IPS-18c (cell line): ENCODE measurements at regions not wholly inside any gene's neighbourhood (a gene's known extent, or its start where the extent isn't known, plus 50 kb on each side); places are given as distances from the start of the nearest gene placed in this dataset.
"Not testable (repeated sequence)": the region's sequence is repeated elsewhere in the genome, so short reads cannot be mapped to it uniquely, and the experiment has no call there.

Source experiments
- H3K4me3 ChIP-seq: 2 replicates; pipeline ENCODE4 v1.7.0; 2013; ENCODE audit warnings: low read depth, mild to moderate bottlenecking, low read length, moderate library complexity; ENCODE audit not compliant: insufficient read depth
- H3K9me3 ChIP-seq: one replicate; pipeline ENCODE4 v1.6.1; 2013; ENCODE audit warnings: mild to moderate bottlenecking, low read length, moderate library complexity; ENCODE audit not compliant: control insufficient read depth, insufficient read depth

- H3K4me3 ChIP-seq, result no peak overlapping the region
- H3K9me3 ChIP-seq, result no peaks in the 10 kb centered on the region
Measured at GRCh38 chr15:88990185-88990679, 77.1 kb upstream of the MFGE8 start.

DNA sequence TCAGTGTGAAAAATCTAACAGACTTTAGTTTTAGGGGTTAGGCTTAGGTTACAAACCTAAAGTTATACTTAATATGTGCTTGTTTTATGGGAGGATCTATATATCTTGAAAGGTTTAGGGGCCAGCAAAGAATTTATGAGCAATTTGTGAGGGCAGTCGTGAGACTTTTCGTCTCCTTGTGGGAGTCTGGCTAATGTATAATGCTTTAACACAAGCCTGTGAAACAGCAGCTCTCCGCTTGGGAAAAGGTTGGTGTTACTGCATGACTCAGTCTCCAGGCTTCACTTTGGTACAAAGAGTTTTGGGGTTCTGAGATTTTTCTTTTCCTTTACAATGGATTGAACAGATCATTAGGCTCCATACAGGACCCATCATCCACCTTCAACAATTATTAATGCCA, 79.0 kb upstream of the MFGE8 start:
- Histone ChIP-seq H3K4me3 (no peak overlapping the region), H3K9me3 (no peaks in the 10 kb centered on the region)

GRCh38 chr15:88992912-88993376, 79.8 kb upstream of the MFGE8 start:
- H3K4me3 ChIP-seq, result no peak overlapping the region
- no peaks in the 10 kb centered on the region for H3K9me3 ChIP-seq

DNA sequence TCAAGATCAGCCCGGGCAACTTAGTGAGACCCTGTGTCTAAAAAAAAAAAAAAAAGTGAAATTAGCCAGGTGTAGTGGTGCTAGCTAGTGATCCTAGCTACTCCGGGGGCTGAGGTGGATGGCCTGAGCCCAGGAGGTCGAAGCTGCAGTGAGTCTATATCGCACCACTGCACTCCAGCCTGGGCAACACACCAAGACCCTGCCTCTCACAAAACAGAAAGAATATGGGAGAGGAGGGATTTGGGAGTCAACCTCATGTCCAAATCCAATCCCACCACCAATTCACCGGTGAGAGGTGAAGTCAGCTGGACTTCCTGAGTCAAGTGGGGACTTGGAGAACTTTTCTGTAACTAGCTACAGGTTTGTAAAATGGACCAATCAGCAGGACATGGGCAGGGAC, 80.5 kb upstream of the MFGE8 start:
- Histone ChIP-seq H3K4me3 (no peak overlapping the region; the same call in 1 of the 2 replicates), H3K9me3 (no peaks in the 10 kb centered on the region)

GRCh38 chr15:88994286-88994685, 81.1 kb upstream of the MFGE8 start:
- Histone ChIP-seq H3K9me3 (no peaks in the 10 kb centered on the region), H3K4me3 (no peak overlapping the region)

GRCh38 chr15:88995449-88995848, 82.3 kb upstream of the MFGE8 start:
- H3K4me3 ChIP-seq, result no peak overlapping the region
- H3K9me3 ChIP-seq, result no peaks in the 10 kb centered on the region

DNA sequence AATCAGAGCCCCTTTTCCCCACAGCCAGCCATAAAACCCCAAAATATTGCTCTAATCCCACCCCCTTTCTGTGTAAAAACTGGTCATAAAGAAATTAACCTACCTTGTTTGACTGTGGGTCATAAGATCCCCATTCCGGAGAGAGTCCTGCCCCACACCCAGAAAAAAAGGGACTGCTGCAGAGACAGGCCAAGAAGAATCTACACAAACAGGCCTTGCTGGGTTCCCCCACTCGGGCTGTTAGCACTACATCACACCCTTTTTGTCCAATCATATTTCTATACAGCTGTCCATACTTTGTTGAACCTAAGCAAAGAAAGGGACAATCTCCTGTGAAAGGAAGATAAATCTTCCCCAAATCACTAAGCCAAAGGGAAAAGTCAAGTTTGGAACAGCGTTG, 84.4 kb upstream of the MFGE8 start:
- H3K9me3 ChIP-seq, result no peaks in the 10 kb centered on the region
- no peak overlapping the region for H3K4me3 ChIP-seq

GRCh38 chr15:88998980-88999713, 86.0 kb upstream of the MFGE8 start:
- Histone ChIP-seq H3K4me3 (no peak overlapping the region), H3K9me3 (no peaks in the 10 kb centered on the region)

GRCh38 chr15:89001708-89002275, 86.5 kb upstream of the ABHD2 start:
- H3K9me3 ChIP-seq, H3K4me3 ChIP-seq: not testable (repeated sequence)

DNA sequence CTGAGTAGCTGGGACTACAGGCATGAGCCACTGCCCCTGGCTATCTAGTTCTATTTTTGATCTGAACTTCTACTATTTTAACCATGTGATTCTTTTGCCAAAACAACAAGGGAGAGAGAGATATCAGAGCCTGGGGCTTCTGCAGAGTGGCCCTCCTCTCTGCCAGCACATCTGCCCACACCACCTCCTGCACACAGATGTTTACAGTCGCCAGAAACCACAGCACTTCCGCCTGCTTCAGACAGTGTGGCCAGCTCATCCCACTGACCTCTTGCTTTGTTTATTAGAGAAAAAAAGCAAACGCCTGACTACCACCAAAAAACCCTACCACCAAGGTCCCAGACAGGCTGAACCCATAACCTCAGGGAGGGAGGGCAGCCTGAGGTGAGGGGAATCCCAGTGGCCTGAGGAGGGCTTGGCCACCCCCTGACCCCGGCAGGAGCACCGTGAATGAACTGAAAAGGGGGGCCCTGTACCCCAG, 85.9 kb upstream of the ABHD2 start:
- H3K4me3 ChIP-seq, result no peak overlapping the region
- no peaks in the 10 kb centered on the region for H3K9me3 ChIP-seq

- no peak overlapping the region for H3K4me3 ChIP-seq
- H3K9me3 ChIP-seq, result no peaks in the 10 kb centered on the region
Measured at GRCh38 chr15:89002830-89003229, 85.4 kb upstream of the ABHD2 start.

DNA sequence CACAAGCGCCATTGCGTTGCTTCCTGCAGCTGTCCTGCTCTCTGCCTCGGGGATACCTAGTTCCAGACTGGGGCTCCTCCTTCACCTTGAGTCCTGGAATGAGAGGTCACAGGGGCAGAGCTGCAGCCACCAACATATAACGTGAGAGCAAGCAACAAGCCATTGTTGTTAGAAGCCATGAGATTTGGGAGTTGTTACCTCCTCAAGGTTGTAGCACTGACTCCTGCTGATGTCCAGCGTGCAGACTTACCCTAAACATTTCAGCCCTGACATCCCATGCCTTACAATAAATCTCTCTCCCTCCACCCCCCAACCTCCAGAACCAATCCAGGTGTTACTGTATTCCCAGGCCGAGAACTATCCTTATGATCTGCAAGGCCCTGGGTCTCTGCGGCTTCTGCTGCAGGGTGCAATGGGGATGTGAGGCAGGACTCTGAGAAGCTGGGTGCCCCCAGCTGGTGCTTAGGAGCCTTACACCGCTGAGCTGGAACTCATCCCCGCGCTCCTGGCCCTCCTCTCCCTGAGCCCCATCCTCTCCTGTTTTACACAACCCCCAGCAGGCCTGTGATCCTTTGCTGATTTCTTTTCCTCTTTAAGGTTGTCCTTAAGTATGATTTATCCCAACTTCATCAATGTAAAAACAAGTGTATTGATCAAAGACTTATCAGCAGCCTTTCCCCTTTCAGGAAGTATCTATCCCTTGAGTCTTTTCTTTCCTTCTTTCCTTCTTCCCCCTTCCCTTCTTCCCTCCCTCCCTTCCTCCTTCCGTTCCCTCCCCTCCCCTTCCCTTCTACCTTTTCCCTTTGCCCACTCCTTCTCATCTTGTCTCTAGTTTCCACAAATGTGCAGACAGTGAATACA, 84.2 kb upstream of the ABHD2 start:
- Histone ChIP-seq H3K9me3 (no peaks in the 10 kb centered on the region), H3K4me3 (no peak overlapping the region)

- H3K4me3 ChIP-seq, result no peak overlapping the region
- no peaks in the 10 kb centered on the region for H3K9me3 ChIP-seq
Measured at GRCh38 chr15:89004726-89005030, 83.6 kb upstream of the ABHD2 start.

DNA sequence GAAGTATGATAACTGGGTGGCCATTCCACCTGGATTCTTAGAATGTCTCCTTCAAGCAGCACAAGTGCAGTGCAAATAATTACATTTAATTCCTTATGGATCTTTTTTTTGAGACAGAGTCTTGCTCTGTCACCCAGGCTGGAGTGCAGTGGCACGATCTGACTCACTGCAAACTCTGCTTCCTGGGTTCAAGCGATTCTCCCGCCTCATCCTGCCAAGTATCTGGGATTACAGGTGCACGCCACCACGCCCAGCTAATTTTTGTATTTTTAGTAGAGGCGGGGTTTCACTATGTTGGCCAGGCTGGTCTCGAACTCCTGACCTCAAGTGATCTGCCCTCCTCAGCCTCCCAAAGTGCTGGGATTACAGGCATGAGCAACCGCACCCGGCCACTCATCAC, 80.7 kb upstream of the ABHD2 start:
- H3K9me3 ChIP-seq, H3K4me3 ChIP-seq: not testable (repeated sequence)

- H3K9me3 ChIP-seq, result no peaks in the 10 kb centered on the region
- no peak overlapping the region for H3K4me3 ChIP-seq
Measured at GRCh38 chr15:89007989-89008388, 80.3 kb upstream of the ABHD2 start.

DNA sequence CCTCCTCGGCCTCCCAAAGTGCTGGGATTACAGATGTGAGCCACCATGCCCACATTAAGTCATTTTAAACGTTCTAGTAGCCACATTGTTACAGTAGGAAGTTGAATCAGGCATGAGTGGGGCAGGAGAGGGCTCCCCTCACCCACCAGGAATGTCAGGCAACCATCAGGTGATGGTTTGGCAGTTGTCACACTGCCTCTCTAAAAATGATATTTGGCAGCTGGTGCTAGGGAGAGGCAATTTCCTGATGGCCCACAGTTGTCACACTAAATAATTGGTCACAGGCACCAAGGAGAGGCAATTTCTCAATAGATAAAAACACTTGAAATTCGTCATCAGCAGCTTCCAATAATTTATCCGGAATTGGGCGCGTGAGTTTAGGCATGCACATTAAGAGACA, 79.2 kb upstream of the ABHD2 start:
- Histone ChIP-seq H3K9me3 (no peaks in the 10 kb centered on the region), H3K4me3 (no peak overlapping the region)

- Histone ChIP-seq H3K4me3 (no peak overlapping the region), H3K9me3 (no peaks in the 10 kb centered on the region)
Measured at GRCh38 chr15:89015412-89016097, 72.7 kb upstream of the ABHD2 start.
